ENCODE measurements at regions not wholly inside any gene's neighbourhood (a gene's known extent, or its start where the extent isn't known, plus 50 kb on each side); places are given as distances from the start of the nearest gene placed in this dataset.
"Not testable (repeated sequence)": the region's sequence is repeated elsewhere in the genome, so short reads cannot be mapped to it uniquely, and the experiment has no call there.

- no peaks in the 10 kb centered on the region for H3K9me3 ChIP-seq
- H3K4me3 ChIP-seq, result no peak overlapping the region
- ATAC-seq, result no peak
- 0% methylated on average over 1 of the region's 3 CpGs for WGBS (ENCODE audit: missing lambda C conversion rate)
- H3K4me2 ChIP-seq, result no peak overlapping the region
- DNase-seq (ENCODE audit: low read depth in 1 of 2, low spot score in 1 of 2), result no peak
- TF ChIP-seq HOXB5 (CRISPR knock-in tag; IDR thresholded peaks at IDR 0.05) (no peak), CTCF (IDR thresholded peaks at IDR 0.05) (no peak), ZNF302 (CRISPR knock-in tag; IDR thresholded peaks at IDR 0.05) (no peak), POLR2AphosphoS2 (conservative IDR thresholded peaks at IDR 0.05; ENCODE audit: low read length) (no peak), REST (IDR thresholded peaks at IDR 0.05) (no peak), JUNB (IDR thresholded peaks at IDR 0.05) (no peak), RAD21 (conservative IDR thresholded peaks at IDR 0.05 in 1 of 2, IDR thresholded peaks at IDR 0.05 in 1 of 2) (no peak)
- POLR2A ChIA-PET, result no interaction called here
- FAIRE-seq, result no peak
- H3K4me1 ChIP-seq, result no peaks in the 10 kb centered on the region
- CTCF ChIA-PET, result no interaction called here
- no peak overlapping the region for H3K27ac ChIP-seq
Observed at GRCh38 chrX:7617994-7618393, 225.0 kb upstream of the VCX start.

- no peak overlapping the region for H3K4me3 ChIP-seq
- H3K4me1 ChIP-seq, result no peaks in the 10 kb centered on the region
- TF ChIP-seq MAX (IDR thresholded peaks at IDR 0.05) (no peak), CBX8 (IDR thresholded peaks at IDR 0.05) (no peak), HOXB13 (CRISPR knock-in tag; IDR thresholded peaks at IDR 0.05; ENCODE audit: low read depth) (no peak), POLR2A (IDR thresholded peaks at IDR 0.05; ENCODE audit: low read length) (no peak), NFE2L2 (conservative IDR thresholded peaks at IDR 0.05; ENCODE audit: low read length) (no peak), MAFK (IDR thresholded peaks at IDR 0.05; ENCODE audit: partially characterized antibody) (no peak), PBX3 (IDR thresholded peaks at IDR 0.05) (no peak), RCOR1 (IDR thresholded peaks at IDR 0.05; ENCODE audit: low read depth, low read length) (no peak), HEYL (CRISPR knock-in tag; IDR thresholded peaks at IDR 0.05) (no peak), ZFP36 (IDR thresholded peaks at IDR 0.05; ENCODE audit: borderline replicate concordance, partially characterized antibody) (no peak), CBX2 (IDR thresholded peaks at IDR 0.05; ENCODE audit: borderline replicate concordance, low read depth) (no peak), ESRRA (IDR thresholded peaks at IDR 0.05; ENCODE audit: borderline replicate concordance, low read length) (no peak)
- DNase-seq (ENCODE audit: low read depth in 1 of 2, low spot score in 1 of 2) (no peak), ATAC-seq (no peak), FAIRE-seq (no peak)
- H3K27ac ChIP-seq, result no peak overlapping the region
- no peaks in the 10 kb centered on the region for H3K9me3 ChIP-seq
- CTCF ChIA-PET, result interaction anchor here (0.7 kb wide), 1 partner anchor 14 kb away, joined by 3 read pairs; no protein-coding TSS in a partner anchor
- POLR2A ChIA-PET, result no interaction called here
- no peak overlapping the region for H3K4me2 ChIP-seq
- WGBS (ENCODE audit: missing lambda C conversion rate), result 0% methylated on average over 3 of the region's 3 CpGs
Observed at GRCh38 chrX:7614616-7615015, 228.4 kb upstream of the VCX start.

GRCh38 chrX:7608625-7609024 lies 234.3 kb upstream of the VCX start:
- FAIRE-seq; H3K9me3 ChIP-seq; DNase-seq (ENCODE audit: low read depth in 1 of 2, low spot score in 1 of 2); POLR2A ChIA-PET; H3K27ac ChIP-seq; ATAC-seq; H3K4me3 ChIP-seq; CTCF ChIA-PET; H3K4me1 ChIP-seq; H3K4me2 ChIP-seq: not testable (repeated sequence)
- no CpG with 5 or more reads among the region's 29 CpGs for whole genome bisulfite sequencing (ENCODE audit: missing lambda C conversion rate)
